ENCODE measurements at regions not wholly inside any gene's neighbourhood (a gene's known extent, or its start where the extent isn't known, plus 50 kb on each side); places are given as distances from the start of the nearest gene placed in this dataset.

DNA sequence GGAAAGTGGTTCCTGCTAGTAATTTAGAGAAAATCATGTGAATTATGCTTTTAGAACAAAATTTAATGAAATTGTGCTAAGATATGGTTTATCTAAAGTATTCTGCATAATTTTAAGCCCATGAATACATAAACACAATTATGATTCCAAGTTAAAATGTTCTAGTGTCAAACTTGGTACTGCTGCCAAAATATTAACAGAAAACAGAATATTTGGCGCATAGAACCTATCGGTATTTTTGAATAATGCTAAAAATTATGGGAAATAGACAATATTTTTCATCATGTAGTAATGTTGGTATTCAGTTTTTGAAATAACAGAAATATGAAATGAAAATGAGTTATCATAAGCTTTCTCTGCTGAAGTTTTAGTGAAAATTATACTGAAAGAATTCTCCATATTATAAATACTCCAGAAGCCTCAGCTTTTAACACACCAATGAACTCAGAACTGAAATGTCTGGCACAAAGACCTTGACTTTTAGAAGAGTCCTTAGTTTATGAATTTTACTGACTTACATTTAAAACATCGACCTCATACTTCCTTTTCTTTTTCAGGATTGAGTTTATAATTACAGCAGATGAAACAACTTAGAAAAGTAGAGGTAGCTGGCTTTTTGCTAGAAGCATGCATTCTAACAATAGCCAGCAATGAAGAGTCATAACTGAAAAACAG is 1192.3 kb upstream of the GJE1 start:
- Mint-ChIP-seq H3K9me3 (peaks cover 3% of the 10 kb centered on the region), H3K4me1 (no peaks in the 10 kb centered on the region), H3K27ac (no peak overlapping the region), H3K36me3 (no peaks in the 10 kb centered on the region), H3K4me3 (no peak overlapping the region)
- no peak for DNase-seq (ENCODE audit: low spot score in 2 of 2)
- no peak for ATAC-seq

DNA sequence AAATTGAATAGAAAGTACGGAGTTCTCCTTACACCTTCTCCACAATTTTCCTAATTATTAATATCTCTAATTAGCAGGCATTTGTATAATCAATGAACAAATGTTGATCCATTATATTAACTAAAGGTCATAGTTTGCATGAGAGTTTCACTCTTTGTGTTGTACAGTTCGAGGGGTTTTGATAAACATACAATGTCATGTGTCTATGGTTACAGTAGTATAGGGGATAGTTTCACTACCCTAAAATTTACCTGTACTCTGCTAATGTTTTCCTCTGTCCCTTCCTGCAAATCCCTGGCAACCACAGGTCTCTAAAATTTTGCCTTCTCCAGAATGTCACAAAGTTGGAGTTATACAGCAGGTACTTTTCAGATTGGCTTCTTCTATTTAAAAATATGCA is 1199.8 kb upstream of the GJE1 start:
- ATAC-seq (no peak), DNase-seq (ENCODE audit: low spot score in 2 of 2) (no peak)
- H3K36me3 Mint-ChIP-seq: no peaks in the 10 kb centered on the region
- H3K9me3 Mint-ChIP-seq: no peaks in the 10 kb centered on the region
- no peak overlapping the region for H3K4me3 Mint-ChIP-seq
- H3K27ac Mint-ChIP-seq: no peak overlapping the region
- no peaks in the 10 kb centered on the region for H3K4me1 Mint-ChIP-seq

DNA sequence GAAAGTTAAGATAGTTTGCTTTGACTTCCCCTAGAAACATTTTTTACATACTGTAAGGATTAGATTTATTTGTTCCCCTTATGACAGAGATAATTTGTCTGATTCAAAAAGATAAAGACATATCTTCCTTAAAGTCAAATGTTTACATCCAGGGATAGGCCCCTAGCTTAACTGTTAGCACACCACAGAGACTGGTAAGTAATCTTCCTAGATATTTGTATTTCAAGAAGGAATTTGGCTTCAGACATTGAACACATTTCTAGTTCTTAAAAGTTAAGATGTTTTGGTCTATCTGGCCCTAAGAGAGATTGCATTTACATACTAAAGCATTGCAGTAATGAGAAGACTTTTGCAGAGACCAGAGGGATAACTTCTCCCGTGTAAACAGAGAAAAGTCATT is 1201.1 kb upstream of the GJE1 start:
- Mint-ChIP-seq H3K4me1 (no peaks in the 10 kb centered on the region), H3K36me3 (no peaks in the 10 kb centered on the region), H3K27ac (no peak overlapping the region), H3K9me3 (no peaks in the 10 kb centered on the region), H3K4me3 (no peak overlapping the region)
- ATAC-seq (no peak), DNase-seq (ENCODE audit: low spot score in 2 of 2) (no peak)

DNA sequence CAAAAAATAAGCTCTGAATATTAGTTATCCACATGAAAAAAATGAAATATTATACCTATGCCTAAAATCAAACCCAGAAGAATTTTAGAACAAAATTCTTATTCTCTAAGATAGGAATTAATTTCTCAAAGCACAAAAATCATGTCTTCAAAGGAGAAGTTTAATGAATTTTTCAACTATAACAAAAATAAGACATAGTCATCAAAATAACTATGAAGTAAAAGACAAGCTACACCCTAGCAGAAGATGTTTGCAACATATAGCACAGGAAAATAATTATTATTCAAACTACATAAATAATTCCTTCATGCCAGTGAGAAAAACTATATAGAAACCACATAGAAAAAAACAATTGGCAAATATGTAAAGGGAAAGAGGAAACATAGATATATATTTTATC is 1203.6 kb upstream of the GJE1 start:
- H3K36me3 Mint-ChIP-seq: no peaks in the 10 kb centered on the region
- no peak overlapping the region for H3K4me3 Mint-ChIP-seq
- ATAC-seq (no peak), DNase-seq (ENCODE audit: low spot score in 2 of 2) (no peak)
- H3K4me1 Mint-ChIP-seq: no peaks in the 10 kb centered on the region
- no peak overlapping the region for H3K27ac Mint-ChIP-seq
- H3K9me3 Mint-ChIP-seq: no peaks in the 10 kb centered on the region

DNA sequence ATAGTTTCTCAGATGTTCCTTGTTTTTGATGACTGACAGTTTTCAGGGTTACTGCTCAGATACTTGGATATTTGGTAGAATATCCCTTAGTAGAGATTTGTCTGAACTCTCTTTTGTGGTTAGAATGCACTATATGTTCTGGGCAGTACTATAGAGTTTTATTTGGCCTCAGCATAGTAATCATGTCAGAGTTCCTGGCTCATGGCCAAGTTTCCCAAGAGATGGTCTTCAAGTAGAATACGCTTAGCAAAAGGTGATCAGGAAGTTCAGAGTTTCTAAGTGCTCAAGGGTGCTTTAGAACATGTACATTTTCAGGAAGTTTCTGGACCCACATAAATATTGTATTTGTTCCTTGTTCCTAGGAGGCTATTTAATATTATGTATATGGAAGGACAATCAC is 1209.7 kb upstream of the GJE1 start:
- no peak overlapping the region for H3K27ac Mint-ChIP-seq
- no peak for ATAC-seq
- no peaks in the 10 kb centered on the region for H3K9me3 Mint-ChIP-seq
- H3K4me1 Mint-ChIP-seq: no peaks in the 10 kb centered on the region
- no peak for DNase-seq (ENCODE audit: low spot score in 2 of 2)
- H3K36me3 Mint-ChIP-seq: no peaks in the 10 kb centered on the region
- no peak overlapping the region for H3K4me3 Mint-ChIP-seq

DNA sequence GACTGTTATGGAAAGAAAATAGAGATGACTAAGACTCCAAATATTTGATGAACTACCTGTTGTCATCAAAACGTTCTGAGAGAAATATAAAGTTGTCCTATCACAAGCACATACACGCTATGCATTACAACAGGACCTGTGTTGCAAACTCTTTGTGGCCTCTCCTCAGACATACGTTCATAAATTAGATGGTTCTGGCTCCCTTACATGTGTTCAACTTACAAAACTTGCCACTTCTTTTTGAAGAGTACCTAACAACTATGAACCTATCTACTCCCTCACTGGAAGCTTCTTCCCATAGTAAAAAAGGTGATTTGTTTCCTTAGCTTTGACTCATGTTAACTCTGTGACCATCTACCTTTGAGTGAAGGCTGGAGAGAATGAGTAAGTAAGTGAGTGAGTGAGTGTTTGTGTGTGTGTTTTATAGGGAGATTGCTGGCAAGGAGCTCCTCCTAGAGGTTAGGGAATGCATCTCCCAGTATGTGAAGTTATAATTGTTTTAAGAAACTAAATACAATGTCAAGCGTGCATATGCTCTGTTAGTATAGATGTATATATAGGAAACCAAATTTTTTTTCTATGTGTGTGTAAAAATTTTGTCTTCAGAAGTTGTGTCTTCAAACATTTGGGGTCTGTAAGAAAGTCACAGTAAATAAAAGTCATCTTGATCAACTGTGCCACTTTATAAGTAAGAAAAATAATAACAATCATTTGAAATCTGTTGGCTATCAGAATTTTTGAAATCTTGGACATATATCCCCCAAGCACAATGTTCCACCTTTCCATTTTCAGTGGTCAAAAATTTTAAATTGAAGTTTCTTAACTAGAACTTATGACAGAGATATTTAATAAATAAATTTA is 1211.1 kb upstream of the GJE1 start:
- DNase-seq (ENCODE audit: low spot score in 2 of 2) (no peak), ATAC-seq (peak; percentile 93)
- Mint-ChIP-seq H3K4me1 (no peaks in the 10 kb centered on the region), H3K4me3 (no peak overlapping the region), H3K36me3 (no peaks in the 10 kb centered on the region), H3K9me3 (no peaks in the 10 kb centered on the region), H3K27ac (no peak overlapping the region)

DNA sequence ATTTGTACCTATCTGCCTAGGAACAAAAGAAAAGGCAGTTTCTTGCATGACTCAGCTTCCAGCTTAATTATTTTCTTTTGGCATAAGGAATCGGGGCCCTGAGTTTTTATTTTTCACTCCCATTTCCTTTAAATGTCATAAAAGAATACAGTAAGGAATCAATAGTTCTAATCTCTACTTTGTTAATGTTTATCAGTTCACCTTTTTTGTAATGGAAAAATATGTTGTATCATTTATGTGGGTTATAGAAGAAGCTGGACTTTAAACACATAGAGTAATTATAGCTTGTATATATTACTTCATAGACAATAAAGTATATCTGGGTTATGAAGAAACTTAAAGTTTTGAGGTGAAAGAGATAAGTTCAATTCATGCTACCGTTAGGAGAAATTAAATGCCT is 1214.8 kb upstream of the GJE1 start:
- H3K27ac Mint-ChIP-seq: no peak overlapping the region
- H3K4me1 Mint-ChIP-seq: no peaks in the 10 kb centered on the region
- H3K9me3 Mint-ChIP-seq: no peaks in the 10 kb centered on the region
- ATAC-seq: no peak
- H3K4me3 Mint-ChIP-seq: no peak overlapping the region
- H3K36me3 Mint-ChIP-seq: no peaks in the 10 kb centered on the region
- DNase-seq (ENCODE audit: low spot score in 2 of 2): no peak

DNA sequence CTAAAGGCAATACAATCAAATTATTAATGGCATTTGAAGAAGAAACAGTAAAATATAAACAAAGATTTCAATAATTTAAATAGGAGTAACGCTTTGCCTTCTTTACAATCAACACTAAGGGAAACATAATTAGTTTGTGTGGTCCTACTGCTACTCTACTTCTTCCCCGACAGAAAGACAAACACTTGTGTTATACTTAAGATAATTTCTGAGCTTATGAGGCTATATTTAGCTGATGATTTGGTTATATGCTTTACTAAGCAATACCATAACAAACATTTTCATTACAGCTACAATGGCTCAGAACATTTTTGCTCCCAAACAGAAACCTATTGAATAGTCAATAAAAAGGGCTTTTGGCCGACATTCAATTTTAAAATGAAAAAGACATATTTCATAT is 1217.2 kb upstream of the GJE1 start:
- no peaks in the 10 kb centered on the region for H3K4me1 Mint-ChIP-seq

DNA sequence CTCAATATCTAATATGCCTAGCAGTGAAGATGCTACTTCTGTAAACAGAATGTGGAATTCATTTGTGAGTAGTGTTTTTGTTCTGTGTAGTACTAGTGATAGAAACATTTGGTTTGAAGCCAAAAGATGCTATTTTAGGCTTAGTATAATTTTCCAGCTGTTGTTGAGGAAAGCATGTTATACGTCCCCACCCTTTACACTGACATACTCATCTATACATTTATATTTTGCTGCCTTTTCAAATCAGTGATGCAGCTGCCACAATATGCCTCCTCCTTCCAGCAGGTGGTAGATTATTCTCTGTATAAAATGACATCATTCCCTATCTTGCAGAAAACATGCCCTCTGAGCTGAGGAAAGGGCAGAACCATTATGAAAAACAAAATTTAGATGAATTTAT is 1217.6 kb upstream of the GJE1 start:
- no peaks in the 10 kb centered on the region for H3K9me3 Mint-ChIP-seq

More for the DNA sequence above, 1217.2 kb upstream of the GJE1 start:
- DNase-seq (ENCODE audit: low spot score in 2 of 2) (no peak), ATAC-seq (no peak)
- no peaks in the 10 kb centered on the region for H3K9me3 Mint-ChIP-seq
- H3K36me3 Mint-ChIP-seq: no peaks in the 10 kb centered on the region
- no peak overlapping the region for H3K27ac Mint-ChIP-seq
- no peak overlapping the region for H3K4me3 Mint-ChIP-seq

DNA sequence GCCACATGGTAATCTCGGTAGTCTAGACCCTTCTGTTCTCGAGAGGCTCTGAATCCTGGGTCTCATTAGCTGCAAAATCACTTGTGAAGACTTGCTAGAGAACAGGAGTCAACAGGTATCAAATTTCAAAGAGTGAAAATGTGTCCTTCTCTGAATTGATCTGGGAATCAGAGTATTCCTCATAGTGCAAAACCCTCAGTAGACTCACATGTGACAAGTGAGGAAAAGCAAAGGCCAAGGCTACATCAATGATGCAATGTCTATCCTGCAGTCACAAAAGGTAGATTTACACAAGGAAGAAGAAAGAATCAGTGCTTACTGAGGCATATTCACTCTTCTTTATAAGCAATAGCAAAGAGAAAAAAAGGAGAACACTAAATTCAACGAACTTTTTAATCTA is 1220.0 kb upstream of the GJE1 start:
- Mint-ChIP-seq H3K27ac (no peak overlapping the region), H3K36me3 (no peaks in the 10 kb centered on the region), H3K4me3 (no peak overlapping the region), H3K4me1 (no peaks in the 10 kb centered on the region), H3K9me3 (no peaks in the 10 kb centered on the region)
- DNase-seq (ENCODE audit: low spot score in 2 of 2) (no peak), ATAC-seq (no peak)

More for the DNA sequence above, 1217.6 kb upstream of the GJE1 start:
- DNase-seq (ENCODE audit: low spot score in 2 of 2): no peak
- no peaks in the 10 kb centered on the region for H3K4me1 Mint-ChIP-seq
- H3K36me3 Mint-ChIP-seq: no peaks in the 10 kb centered on the region
- no peak for ATAC-seq
- no peak overlapping the region for H3K27ac Mint-ChIP-seq
- no peak overlapping the region for H3K4me3 Mint-ChIP-seq

DNA sequence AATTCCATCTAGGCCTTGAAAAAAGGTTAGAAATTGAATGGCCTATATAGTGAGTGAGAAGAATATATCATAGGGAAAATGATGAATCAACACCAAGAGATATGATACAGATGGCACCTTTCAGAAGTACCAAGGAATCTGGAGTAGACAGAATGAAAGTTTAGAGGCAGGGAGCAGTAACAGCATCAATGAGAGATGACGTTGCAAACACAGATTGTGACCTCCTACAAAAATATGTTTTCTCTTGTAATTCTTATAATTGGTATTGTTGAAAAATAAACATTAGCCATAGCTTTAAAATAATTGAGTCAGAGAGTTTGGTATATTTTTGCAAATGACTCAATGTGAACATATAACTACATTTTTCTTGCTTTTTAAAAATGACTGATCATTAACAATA is 1223.1 kb upstream of the GJE1 start:
- no peaks in the 10 kb centered on the region for H3K36me3 Mint-ChIP-seq
- no peaks in the 10 kb centered on the region for H3K4me1 Mint-ChIP-seq
- no peaks in the 10 kb centered on the region for H3K9me3 Mint-ChIP-seq

DNA sequence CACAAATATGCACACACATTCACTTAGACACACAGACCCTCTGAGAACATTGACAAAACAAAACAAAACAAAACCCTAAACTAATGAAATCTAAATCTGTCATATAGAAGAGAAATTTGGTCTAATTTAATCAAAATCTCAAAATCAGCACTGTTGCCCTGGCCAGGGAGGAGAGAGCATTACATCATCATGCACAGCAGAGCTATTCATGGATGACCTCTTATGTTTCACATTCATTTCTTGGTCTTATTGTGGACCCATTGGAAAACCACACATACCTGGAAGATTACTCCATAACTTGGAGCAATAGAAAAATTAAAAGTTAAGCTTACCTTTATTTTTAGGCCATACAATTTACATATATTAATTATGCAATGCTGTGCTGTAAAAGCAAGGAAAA is 1223.6 kb upstream of the GJE1 start:
- DNase-seq (ENCODE audit: low spot score in 2 of 2) (no peak), ATAC-seq (no peak)

More for the DNA sequence above, 1223.1 kb upstream of the GJE1 start:
- ATAC-seq (no peak), DNase-seq (ENCODE audit: low spot score in 2 of 2) (no peak)
- H3K27ac Mint-ChIP-seq: no peak overlapping the region
- no peak overlapping the region for H3K4me3 Mint-ChIP-seq

DNA sequence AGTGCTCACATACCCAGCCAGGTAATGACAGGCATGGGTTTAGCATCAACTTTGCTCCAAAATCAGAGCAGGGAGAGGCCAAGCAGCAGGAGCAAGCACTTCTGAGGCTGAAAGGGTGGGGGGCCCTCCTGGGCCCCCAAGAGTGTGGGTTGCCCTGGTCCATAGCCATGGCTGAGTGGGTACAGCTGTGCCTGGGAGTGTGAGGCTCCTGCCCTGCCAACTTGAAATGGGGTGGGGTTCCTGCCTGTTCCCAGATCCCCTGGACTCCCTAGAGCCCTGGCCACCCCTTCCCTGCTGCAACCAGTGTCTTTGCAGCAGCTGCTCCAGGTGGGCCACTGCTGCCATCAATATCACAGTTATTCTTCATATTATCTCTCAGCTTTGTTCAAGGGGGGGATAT is 1224.2 kb upstream of the GJE1 start:
- peak; percentile 39 for ATAC-seq
- Mint-ChIP-seq H3K9me3 (no peaks in the 10 kb centered on the region), H3K4me1 (no peaks in the 10 kb centered on the region), H3K36me3 (no peaks in the 10 kb centered on the region), H3K4me3 (no peak overlapping the region), H3K27ac (no peak overlapping the region)
- DNase-seq (ENCODE audit: low spot score in 2 of 2): no peak

More for the DNA sequence above, 1223.6 kb upstream of the GJE1 start:
- H3K36me3 Mint-ChIP-seq: no peaks in the 10 kb centered on the region
- H3K9me3 Mint-ChIP-seq: no peaks in the 10 kb centered on the region
- no peak overlapping the region for H3K27ac Mint-ChIP-seq
- no peaks in the 10 kb centered on the region for H3K4me1 Mint-ChIP-seq
- no peak overlapping the region for H3K4me3 Mint-ChIP-seq

DNA sequence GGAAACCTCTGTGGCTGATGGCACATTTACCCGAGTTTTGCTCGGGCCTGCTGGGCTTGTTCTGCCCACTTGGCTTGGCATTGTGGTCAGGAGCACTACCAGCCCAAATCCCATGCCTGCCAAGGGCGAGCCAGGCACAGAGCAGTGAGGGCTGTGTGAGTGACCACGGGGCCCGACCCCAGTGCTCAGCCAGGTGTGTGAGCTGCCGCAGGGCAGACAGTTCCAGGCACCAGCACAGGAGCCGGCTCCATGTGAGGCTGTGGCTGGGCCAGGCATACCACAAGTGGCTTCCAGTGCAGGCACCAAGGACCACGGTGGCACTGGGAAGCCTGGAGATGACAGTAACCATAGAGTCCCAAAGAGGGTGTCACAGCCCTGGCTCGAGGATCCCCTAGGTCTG is 1225.5 kb upstream of the GJE1 start:
- H3K27ac Mint-ChIP-seq: no peak overlapping the region
- H3K36me3 Mint-ChIP-seq: no peaks in the 10 kb centered on the region
- no peaks in the 10 kb centered on the region for H3K4me1 Mint-ChIP-seq
- H3K4me3 Mint-ChIP-seq: no peak overlapping the region
- H3K9me3 Mint-ChIP-seq: no peaks in the 10 kb centered on the region
- DNase-seq (ENCODE audit: low spot score in 2 of 2) (no peak), ATAC-seq (peak; percentile 55)

DNA sequence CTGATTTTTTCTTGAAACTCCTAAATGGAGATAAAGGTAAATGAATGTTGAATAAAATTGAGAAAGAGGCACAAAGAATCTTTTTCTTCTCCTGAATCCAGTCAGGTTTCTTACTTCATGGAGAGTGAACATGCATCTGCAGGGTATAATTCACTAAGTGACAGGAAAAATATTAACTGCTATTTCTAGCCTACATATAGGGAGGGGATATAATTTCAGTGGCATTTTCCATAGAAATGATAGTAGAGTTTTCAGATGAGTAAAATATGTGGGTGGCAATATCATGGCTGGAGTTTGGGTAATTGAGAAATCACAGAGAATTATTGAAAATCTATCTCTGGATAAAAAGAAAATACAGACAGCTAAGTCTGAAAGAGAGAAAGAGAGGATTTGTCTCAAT is 1227.0 kb upstream of the GJE1 start:
- Mint-ChIP-seq H3K9me3 (no peaks in the 10 kb centered on the region), H3K4me1 (no peaks in the 10 kb centered on the region), H3K4me3 (no peak overlapping the region), H3K36me3 (no peaks in the 10 kb centered on the region), H3K27ac (no peak overlapping the region)
- ATAC-seq: no peak
- no peak for DNase-seq (ENCODE audit: low spot score in 2 of 2)

DNA sequence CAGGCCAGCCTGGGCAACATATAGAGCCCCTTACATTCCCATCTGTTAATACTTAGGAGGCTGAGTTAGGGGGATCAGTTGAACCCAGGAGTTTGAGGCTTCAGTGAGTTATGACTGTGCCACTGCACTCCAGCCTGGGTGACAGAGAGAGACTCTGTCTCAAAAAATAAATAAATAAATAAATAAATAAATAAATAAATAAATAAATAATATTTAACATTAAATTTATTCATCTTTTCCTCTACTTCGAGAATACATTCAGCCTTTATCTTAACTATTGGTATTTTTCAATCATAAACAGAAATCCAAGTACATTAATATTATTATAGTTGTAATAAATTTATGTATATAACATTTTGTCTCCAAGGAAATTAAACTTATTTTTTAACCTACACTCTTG is 1227.7 kb upstream of the GJE1 start:
- Mint-ChIP-seq H3K27ac (no peak overlapping the region), H3K4me3 (no peak overlapping the region), H3K9me3 (no peaks in the 10 kb centered on the region), H3K36me3 (no peaks in the 10 kb centered on the region), H3K4me1 (no peaks in the 10 kb centered on the region)
- DNase-seq (ENCODE audit: low spot score in 2 of 2) (no peak), ATAC-seq (no peak)
